Suprapubic skin (tissue), 4 donors: ENCODE measurements at regions not wholly inside any gene's neighbourhood (a gene's known extent, or its start where the extent isn't known, plus 50 kb on each side); places are given as distances from the start of the nearest gene placed in this dataset.
"Not testable (repeated sequence)": the region's sequence is repeated elsewhere in the genome, so short reads cannot be mapped to it uniquely, and the experiment has no call there.

Source experiments
- DNase-seq, 2 donors: peaks; one replicate each; pipeline ENCODE4 v3.0.0-alpha.2; 2019; ENCODE audit warnings: low spot score in 2 of 2
- H3K27ac ChIP-seq: fragments of 200-600 bp; sonication (generic); one replicate; pipeline ENCODE4 v1.5.1; 2019
- H3K27me3 ChIP-seq: fragments of 200-600 bp; sonication (generic); one replicate; pipeline ENCODE4 v1.5.1; 2019
- H3K36me3 ChIP-seq: fragments of 200-600 bp; sonication (generic); one replicate; pipeline ENCODE4 v1.5.1; 2019
- H3K4me1 ChIP-seq: fragments of 200-600 bp; sonication (generic); one replicate; pipeline ENCODE4 v1.5.1; 2019
- H3K4me3 ChIP-seq: fragments of 200-600 bp; sonication (generic); one replicate; pipeline ENCODE4 v1.5.1; 2019; ENCODE audit warnings: mild to moderate bottlenecking
- H3K9me3 ChIP-seq: fragments of 200-600 bp; sonication (generic); one replicate; pipeline ENCODE4 v1.5.1; 2019
- CTCF ChIP-seq, 2 donors: fragments of 200-600 bp in 1 of 2; fragments of 450-650 bp in 1 of 2; sonication (generic) in 1 of 2; IDR thresholded peaks; one replicate each; pipeline ENCODE4 v1.5.1; 2016 to 2019; ENCODE audit warnings: antibody characterized with exemption in 2 of 2, mild to moderate bottlenecking in 1 of 2, moderate library complexity in 1 of 2
- EP300 ChIP-seq: sonication (generic); formaldehyde crosslinking; IDR thresholded peaks from one replicate; pipeline ENCODE4 v1.6.1; 2017; ENCODE audit warnings: antibody characterized with exemption
- POLR2A ChIP-seq, 2 donors: fragments of 450-650 bp; IDR thresholded peaks; one replicate each; pipeline ENCODE4 v1.6.1; 2017; ENCODE audit warnings: antibody characterized with exemption in 2 of 2, mild to moderate bottlenecking in 2 of 2, moderate library complexity in 2 of 2
- POLR2AphosphoS5 ChIP-seq, 3 donors: sonication (generic); formaldehyde crosslinking; IDR thresholded peaks; one replicate each; pipeline ENCODE4 v1.6.1; 2017; ENCODE audit warnings: antibody characterized with exemption in 3 of 3
- WGBS: methylation state at CpG from one replicate; pipeline ENCODE4 v1.1.5; 2018; 5-methylcytosine and 5-hydroxymethylcytosine counted together

- Histone ChIP-seq H3K36me3 (no peaks in the 10 kb centered on the region), H3K27me3 (no peaks in the 10 kb centered on the region), H3K4me1 (no peaks in the 10 kb centered on the region), H3K27ac (no peak overlapping the region), H3K9me3 (no peaks in the 10 kb centered on the region), H3K4me3 (no peak overlapping the region)
- no peak for DNase-seq
- TF ChIP-seq POLR2A (IDR thresholded peaks at IDR 0.05) (no peak), CTCF (IDR thresholded peaks at IDR 0.05) (no peak), EP300 (no peak), POLR2AphosphoS5 (IDR thresholded peaks at IDR 0.05) (no peak)
- 80% methylated on average over 2 of the region's 2 CpGs for WGBS
Measured at GRCh38 chr6:85913001-85913400, 270.3 kb upstream of the SYNCRIP start.

GRCh38 chr6:85912582-85912981, 269.9 kb upstream of the SYNCRIP start:
- Histone ChIP-seq H3K4me3 (no peak overlapping the region), H3K36me3 (no peaks in the 10 kb centered on the region), H3K27me3 (no peaks in the 10 kb centered on the region), H3K4me1 (no peaks in the 10 kb centered on the region), H3K9me3 (no peaks in the 10 kb centered on the region), H3K27ac (no peak overlapping the region)
- no peak for DNase-seq
- no peak for TF ChIP-seq CTCF (IDR thresholded peaks at IDR 0.05)
- no peak for TF ChIP-seq POLR2A (IDR thresholded peaks at IDR 0.05)
- TF ChIP-seq EP300, result no peak
- no peak for TF ChIP-seq POLR2AphosphoS5 (IDR thresholded peaks at IDR 0.05)
- 62% methylated on average over 3 of the region's 3 CpGs for WGBS

GRCh38 chr6:85911067-85911466, 268.4 kb upstream of the SYNCRIP start:
- H3K4me3 ChIP-seq, result no peak overlapping the region
- H3K27ac ChIP-seq, result no peak overlapping the region
- WGBS, result 95% methylated on average over 4 of the region's 9 CpGs
- no peaks in the 10 kb centered on the region for H3K4me1 ChIP-seq
- no peaks in the 10 kb centered on the region for H3K9me3 ChIP-seq
- no peak for DNase-seq
- TF ChIP-seq POLR2A (IDR thresholded peaks at IDR 0.05) (no peak), CTCF (IDR thresholded peaks at IDR 0.05) (no peak), POLR2AphosphoS5 (IDR thresholded peaks at IDR 0.05) (no peak), EP300 (no peak)
- no peaks in the 10 kb centered on the region for H3K36me3 ChIP-seq
- no peaks in the 10 kb centered on the region for H3K27me3 ChIP-seq

GRCh38 chr6:85908120-85908519, 265.4 kb upstream of the SYNCRIP start:
- not testable (repeated sequence) for H3K27me3 ChIP-seq, H3K27ac ChIP-seq, H3K4me1 ChIP-seq, H3K9me3 ChIP-seq, H3K36me3 ChIP-seq, DNase-seq, H3K4me3 ChIP-seq
- WGBS, result 97% methylated on average over 4 of the region's 4 CpGs

GRCh38 chr6:85892346-85892745, 249.7 kb upstream of the SYNCRIP start:
- 54% methylated on average over 2 of the region's 3 CpGs for WGBS
- Histone ChIP-seq H3K4me3 (no peak overlapping the region), H3K9me3 (no peaks in the 10 kb centered on the region), H3K27me3 (no peaks in the 10 kb centered on the region), H3K36me3 (no peaks in the 10 kb centered on the region), H3K27ac (no peak overlapping the region), H3K4me1 (no peaks in the 10 kb centered on the region)
- DNase-seq, result no peak
- TF ChIP-seq EP300, result no peak

GRCh38 chr6:85887461-85887860, 244.8 kb upstream of the SYNCRIP start:
- DNase-seq, result no peak
- Histone ChIP-seq H3K4me1 (no peaks in the 10 kb centered on the region), H3K36me3 (no peaks in the 10 kb centered on the region), H3K4me3 (no peak overlapping the region), H3K9me3 (no peaks in the 10 kb centered on the region), H3K27me3 (no peaks in the 10 kb centered on the region), H3K27ac (no peak overlapping the region)
- no peak for TF ChIP-seq EP300

- Histone ChIP-seq H3K27ac (no peak overlapping the region), H3K4me1 (peaks cover 23% of the 10 kb centered on the region), H3K4me3 (no peak overlapping the region), H3K9me3 (no peaks in the 10 kb centered on the region), H3K36me3 (no peaks in the 10 kb centered on the region), H3K27me3 (no peaks in the 10 kb centered on the region)
- WGBS, result 92% methylated on average over 5 of the region's 5 CpGs
- no peak for DNase-seq
- TF ChIP-seq POLR2AphosphoS5 (IDR thresholded peaks at IDR 0.05), result no peak
- TF ChIP-seq POLR2A (IDR thresholded peaks at IDR 0.05), result no peak
Measured at GRCh38 chr6:85868685-85869084, 226.0 kb upstream of the SYNCRIP start.
